Type B pancreatic cell (in vitro differentiated cells): ENCODE measurements at regions not wholly inside any gene's neighbourhood (a gene's known extent, or its start where the extent isn't known, plus 50 kb on each side); places are given as distances from the start of the nearest gene placed in this dataset.

ENCODE experiments used
- DNase-seq: peaks from one replicate; pipeline ENCODE4 v3.0.0; 2021; ENCODE audit warnings: mixed read lengths; ENCODE audit not compliant: unreplicated experiment; ENCODE audit errors: extremely low spot score
- H3K27ac Mint-ChIP-seq: 2 replicates; pipeline ENCODE4 v1.8.0; 2021; ENCODE audit warnings: mild to moderate bottlenecking, mixed read lengths
- H3K27me3 Mint-ChIP-seq: 2 replicates; pipeline ENCODE4 v1.8.0; 2021; ENCODE audit warnings: mixed read lengths
- H3K36me3 Mint-ChIP-seq: 2 replicates; pipeline ENCODE4 v1.8.0; 2021; ENCODE audit warnings: mixed read lengths
- H3K4me1 Mint-ChIP-seq: one replicate; pipeline ENCODE4 v1.8.0; 2021; ENCODE audit warnings: mixed read lengths; ENCODE audit not compliant: unreplicated experiment
- H3K4me3 Mint-ChIP-seq: 2 replicates; pipeline ENCODE4 v1.8.0; 2021; ENCODE audit warnings: mild to moderate bottlenecking, mixed read lengths
- H3K9me3 Mint-ChIP-seq: 2 replicates; pipeline ENCODE4 v1.8.0; 2021; ENCODE audit warnings: mixed read lengths
- CTCF ChIP-seq: fragments of 200-600 bp; sonication (generic); conservative IDR thresholded peaks from 2 replicates; pipeline ENCODE4 v1.5.0; 2021; ENCODE audit warnings: antibody characterized with exemption, mild to moderate bottlenecking

GRCh38 chr6:100216760-100217159 lies 222.7 kb upstream of the MCHR2 start:
- no peaks in the 10 kb centered on the region for H3K9me3 Mint-ChIP-seq
- no peak for TF ChIP-seq CTCF
- H3K27me3 Mint-ChIP-seq = peaks cover 7% of the 10 kb centered on the region
- H3K4me1 Mint-ChIP-seq = no peaks in the 10 kb centered on the region
- DNase-seq = no peak
- no peak overlapping the region for H3K4me3 Mint-ChIP-seq
- H3K36me3 Mint-ChIP-seq = no peaks in the 10 kb centered on the region
- H3K27ac Mint-ChIP-seq = no peak overlapping the region

- no peak overlapping the region for H3K27ac Mint-ChIP-seq
- H3K4me3 Mint-ChIP-seq = no peak overlapping the region
- H3K9me3 Mint-ChIP-seq = no peaks in the 10 kb centered on the region
- H3K27me3 Mint-ChIP-seq = no peaks in the 10 kb centered on the region
- no peaks in the 10 kb centered on the region for H3K36me3 Mint-ChIP-seq
- H3K4me1 Mint-ChIP-seq = peaks cover 8% of the 10 kb centered on the region
- DNase-seq = no peak
- TF ChIP-seq CTCF = no peak
Observed at GRCh38 chr6:100212131-100212530, 218.1 kb upstream of the MCHR2 start.

- Mint-ChIP-seq H3K4me3 (no peak overlapping the region), H3K4me1 (peaks cover 8% of the 10 kb centered on the region), H3K36me3 (no peaks in the 10 kb centered on the region), H3K27me3 (no peaks in the 10 kb centered on the region), H3K27ac (no peak overlapping the region), H3K9me3 (no peaks in the 10 kb centered on the region)
- TF ChIP-seq CTCF = no peak
- no peak for DNase-seq
Observed at GRCh38 chr6:100210137-100211117, 216.4 kb upstream of the MCHR2 start.

- Mint-ChIP-seq H3K27me3 (no peaks in the 10 kb centered on the region), H3K27ac (no peak overlapping the region)
Observed at GRCh38 chr6:100209323-100210136, 215.5 kb upstream of the MCHR2 start.

GRCh38 chr6:100203400-100203799 lies 209.4 kb upstream of the MCHR2 start:
- Mint-ChIP-seq H3K4me3 (no peak overlapping the region), H3K27ac (no peak overlapping the region), H3K9me3 (peaks cover 10% of the 10 kb centered on the region), H3K4me1 (no peaks in the 10 kb centered on the region), H3K27me3 (no peaks in the 10 kb centered on the region), H3K36me3 (no peaks in the 10 kb centered on the region)
- DNase-seq = no peak
- TF ChIP-seq CTCF = no peak

More at GRCh38 chr6:100209323-100210136, 215.5 kb upstream of the MCHR2 start:
- Mint-ChIP-seq H3K36me3 (no peaks in the 10 kb centered on the region), H3K4me1 (peaks cover 8% of the 10 kb centered on the region), H3K4me3 (no peak overlapping the region), H3K9me3 (peaks cover 3% of the 10 kb centered on the region)
- TF ChIP-seq CTCF = no peak
- DNase-seq = no peak
